Stimulated activated CD8-positive, alpha-beta memory T cell treated with anti-CD3 and anti-CD28 coated beads, Interleukin-4, amount 100 ng/mL, for 24 hours (primary cell): ENCODE measurements at regions not wholly inside any gene's neighbourhood (a gene's known extent, or its start where the extent isn't known, plus 50 kb on each side); places are given as distances from the start of the nearest gene placed in this dataset.

ENCODE experiments used
- DNase-seq: peaks from one replicate; pipeline ENCODE4 v3.0.0-alpha.2; 2020; ENCODE audit warnings: low read depth

- no peak for DNase-seq
Measured at GRCh38 chr10:44619975-44620374, 235.1 kb upstream of the CXCL12 start.

GRCh38 chr10:44627591-44628354 lies 242.9 kb upstream of the CXCL12 start:
- no peak for DNase-seq

- DNase-seq, result no peak
Measured at GRCh38 chr10:44628921-44629320, 244.0 kb upstream of the CXCL12 start.

GRCh38 chr10:44635176-44635575 lies 250.3 kb upstream of the CXCL12 start:
- DNase-seq, result no peak

- DNase-seq, result no peak
Measured at GRCh38 chr10:44636625-44637024, 251.7 kb upstream of the CXCL12 start.

GRCh38 chr10:44640429-44640828 lies 255.5 kb upstream of the CXCL12 start:
- DNase-seq, result no peak

- DNase-seq, result no peak
Measured at GRCh38 chr10:44647473-44647872, 262.6 kb upstream of the CXCL12 start.

- no peak for DNase-seq
Measured at GRCh38 chr10:44647877-44648542, 263.1 kb upstream of the CXCL12 start.

- DNase-seq, result no peak
Measured at GRCh38 chr10:44650691-44651661, 260.2 kb upstream of the TMEM72 start.

GRCh38 chr10:44651834-44652233 lies 259.3 kb upstream of the TMEM72 start:
- no peak for DNase-seq

- DNase-seq, result no peak
Measured at GRCh38 chr10:44659320-44659719, 251.8 kb upstream of the TMEM72 start.

GRCh38 chr10:44660271-44660670 lies 250.9 kb upstream of the TMEM72 start:
- DNase-seq, result no peak

GRCh38 chr10:44662051-44662450 lies 249.1 kb upstream of the TMEM72 start:
- no peak for DNase-seq

- no peak for DNase-seq
Measured at GRCh38 chr10:44668336-44668735, 242.8 kb upstream of the TMEM72 start.

GRCh38 chr10:44671319-44671718 lies 239.8 kb upstream of the TMEM72 start:
- no peak for DNase-seq

- no peak for DNase-seq
Measured at GRCh38 chr10:44673245-44673983, 237.7 kb upstream of the TMEM72 start.

- no peak for DNase-seq
Measured at GRCh38 chr10:44674536-44675386, 236.4 kb upstream of the TMEM72 start.

GRCh38 chr10:44675387-44675874 lies 235.7 kb upstream of the TMEM72 start:
- DNase-seq, result no peak

GRCh38 chr10:44680764-44681163 lies 230.4 kb upstream of the TMEM72 start:
- DNase-seq, result no peak

- DNase-seq, result no peak
Measured at GRCh38 chr10:44682507-44682906, 228.6 kb upstream of the TMEM72 start.

GRCh38 chr10:44684661-44685060 lies 226.5 kb upstream of the TMEM72 start:
- no peak for DNase-seq
